ENCODE measurements at regions not wholly inside any gene's neighbourhood (a gene's known extent, or its start where the extent isn't known, plus 50 kb on each side); places are given as distances from the start of the nearest gene placed in this dataset.

- no peak for DNase-seq (ENCODE audit: low read depth)
These were observed 348.0 kb downstream of the NPR3 start for GRCh38 chr5:33059081-33059480.

GRCh38 chr5:33065131-33065530 is 354.0 kb downstream of the NPR3 start:
- H3K4me3 ChIP-seq (ENCODE audit: control insufficient read depth, low read depth, low read length) = no peak overlapping the region
- DNase-seq (ENCODE audit: low read depth) = no peak
- no peak for TF ChIP-seq CTCF (IDR thresholded peaks at IDR 0.05; ENCODE audit: control insufficient read depth, insufficient read depth, low read depth, low read length, missing control alignments)

More at GRCh38 chr5:33059081-33059480, 348.0 kb downstream of the NPR3 start:
- TF ChIP-seq CTCF (IDR thresholded peaks at IDR 0.05; ENCODE audit: control insufficient read depth, insufficient read depth, low read depth, low read length, missing control alignments) = no peak
- H3K4me3 ChIP-seq (ENCODE audit: control insufficient read depth, low read depth, low read length) = no peak overlapping the region

GRCh38 chr5:33067291-33067690 is 356.2 kb downstream of the NPR3 start:
- no peak overlapping the region for H3K4me3 ChIP-seq (ENCODE audit: control insufficient read depth, low read depth, low read length)
- no peak for TF ChIP-seq CTCF (IDR thresholded peaks at IDR 0.05; ENCODE audit: control insufficient read depth, insufficient read depth, low read depth, low read length, missing control alignments)
- no peak for DNase-seq (ENCODE audit: low read depth)

GRCh38 chr5:33068786-33069185 is 357.7 kb downstream of the NPR3 start:
- no peak for DNase-seq (ENCODE audit: low read depth)
- TF ChIP-seq CTCF (IDR thresholded peaks at IDR 0.05; ENCODE audit: control insufficient read depth, insufficient read depth, low read depth, low read length, missing control alignments) = no peak
- H3K4me3 ChIP-seq (ENCODE audit: control insufficient read depth, low read depth, low read length) = no peak overlapping the region

GRCh38 chr5:33072296-33072695 is 361.2 kb downstream of the NPR3 start:
- no peak for DNase-seq (ENCODE audit: low read depth)
- TF ChIP-seq CTCF (IDR thresholded peaks at IDR 0.05; ENCODE audit: control insufficient read depth, insufficient read depth, low read depth, low read length, missing control alignments) = no peak
- no peak overlapping the region for H3K4me3 ChIP-seq (ENCODE audit: control insufficient read depth, low read depth, low read length)

DNA sequence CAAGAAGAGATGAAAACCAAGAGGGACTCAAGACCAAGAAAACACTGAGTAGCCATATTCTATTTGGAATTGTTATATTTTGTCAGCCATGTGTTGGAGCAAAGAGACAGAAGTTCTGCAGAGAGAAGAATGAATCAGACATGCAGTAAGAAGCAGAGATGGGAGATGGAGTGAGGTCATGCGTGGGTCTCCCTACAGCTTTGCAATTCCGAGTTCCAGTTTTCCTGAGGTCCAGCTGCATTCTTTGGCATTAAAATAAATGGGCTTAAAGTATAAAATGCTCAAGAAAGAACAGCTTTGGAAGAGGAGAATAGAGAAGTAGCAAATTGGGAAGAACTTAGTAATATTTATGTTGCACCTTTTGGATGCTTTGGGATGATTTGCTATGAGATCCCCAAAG is 361.6 kb downstream of the NPR3 start:
- DNase-seq (ENCODE audit: low read depth) = no peak
- H3K4me3 ChIP-seq (ENCODE audit: control insufficient read depth, low read depth, low read length) = no peak overlapping the region
- TF ChIP-seq CTCF (IDR thresholded peaks at IDR 0.05; ENCODE audit: control insufficient read depth, insufficient read depth, low read depth, low read length, missing control alignments) = no peak

DNA sequence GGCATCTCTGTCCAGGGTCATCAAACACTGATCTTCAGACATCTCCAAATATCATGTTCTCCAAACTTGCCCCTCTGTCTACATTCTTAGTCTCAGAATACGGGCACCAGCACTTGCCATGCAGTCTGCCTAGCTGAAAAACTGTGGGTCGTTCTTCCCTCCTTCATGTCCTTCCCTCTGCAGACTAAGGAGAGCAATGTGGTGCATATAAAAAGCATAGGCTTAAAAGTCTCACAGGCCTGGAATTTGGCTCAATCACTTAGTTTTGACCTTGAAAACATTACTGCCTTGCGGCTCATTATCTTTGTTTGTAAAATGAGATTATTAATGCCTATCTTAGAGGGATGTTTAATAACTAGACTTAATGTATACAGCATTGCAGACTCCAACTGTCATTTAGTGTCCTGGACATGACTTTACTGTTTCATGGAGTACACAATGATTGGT is 362.8 kb downstream of the NPR3 start:
- DNase-seq (ENCODE audit: low read depth) = no peak
- no peak overlapping the region for H3K4me3 ChIP-seq (ENCODE audit: control insufficient read depth, low read depth, low read length)
- TF ChIP-seq CTCF (IDR thresholded peaks at IDR 0.05; ENCODE audit: control insufficient read depth, insufficient read depth, low read depth, low read length, missing control alignments) = no peak
